Right kidney (tissue), 1 donor: ENCODE measurements at regions not wholly inside any gene's neighbourhood (a gene's known extent, or its start where the extent isn't known, plus 50 kb on each side); places are given as distances from the start of the nearest gene placed in this dataset.

Experiments used
- DNase-seq: peaks from one replicate; pipeline ENCODE4 v3.0.0-alpha.2; 2016

- no peak for DNase-seq
Observed at GRCh38 chr15:47824147-47824546, 106.8 kb downstream of the SEMA6D start.

- DNase-seq, result no peak
Observed at GRCh38 chr15:47829667-47830066, 112.4 kb downstream of the SEMA6D start.

- DNase-seq, result no peak
Observed at GRCh38 chr15:47834093-47834492, 116.8 kb downstream of the SEMA6D start.

GRCh38 chr15:47839233-47839825 is 122.0 kb downstream of the SEMA6D start:
- no peak for DNase-seq

GRCh38 chr15:47843124-47843663 is 125.9 kb downstream of the SEMA6D start:
- DNase-seq, result no peak

GRCh38 chr15:47844437-47844836 is 127.1 kb downstream of the SEMA6D start:
- no peak for DNase-seq

- no peak for DNase-seq
Observed at GRCh38 chr15:47846128-47846868, 129.0 kb downstream of the SEMA6D start.

GRCh38 chr15:47846876-47847275 is 129.6 kb downstream of the SEMA6D start:
- DNase-seq, result no peak

GRCh38 chr15:47856071-47856470 is 138.8 kb downstream of the SEMA6D start:
- DNase-seq, result no peak

- no peak for DNase-seq
Observed at GRCh38 chr15:47857014-47857775, 139.9 kb downstream of the SEMA6D start.

- DNase-seq, result no peak
Observed at GRCh38 chr15:47857776-47858167, 140.5 kb downstream of the SEMA6D start.

- no peak for DNase-seq
Observed at GRCh38 chr15:47861111-47861903, 144.0 kb downstream of the SEMA6D start.

- no peak for DNase-seq
Observed at GRCh38 chr15:47862402-47862801, 145.1 kb downstream of the SEMA6D start.

GRCh38 chr15:47866446-47866845 is 149.1 kb downstream of the SEMA6D start:
- DNase-seq, result no peak

- DNase-seq, result no peak
Observed at GRCh38 chr15:47870300-47870955, 153.1 kb downstream of the SEMA6D start.

- no peak for DNase-seq
Observed at GRCh38 chr15:47870956-47871625, 153.8 kb downstream of the SEMA6D start.

- no peak for DNase-seq
Observed at GRCh38 chr15:47872208-47872607, 154.9 kb downstream of the SEMA6D start.

- DNase-seq, result no peak
Observed at GRCh38 chr15:47872869-47873432, 155.6 kb downstream of the SEMA6D start.

- no peak for DNase-seq
Observed at GRCh38 chr15:47876986-47877385, 159.7 kb downstream of the SEMA6D start.

- DNase-seq, result no peak
Observed at GRCh38 chr15:47877836-47878235, 160.5 kb downstream of the SEMA6D start.

- no peak for DNase-seq
Observed at GRCh38 chr15:47885920-47886319, 168.6 kb downstream of the SEMA6D start.
